Mesothelial cell of epicardium (in vitro differentiated cells): ENCODE measurements at regions not wholly inside any gene's neighbourhood (a gene's known extent, or its start where the extent isn't known, plus 50 kb on each side); places are given as distances from the start of the nearest gene placed in this dataset.

Source experiments
- DNase-seq, 2 experiments: peaks; one replicate each; pipeline ENCODE4 v3.0.0; 2021; ENCODE audit warnings: low spot score in 2 of 2; ENCODE audit not compliant: unreplicated experiment in 2 of 2
- H3K27ac Mint-ChIP-seq: 2 replicates; pipeline ENCODE4 v1.8.0; 2021; ENCODE audit warnings: mixed read lengths
- H3K27me3 Mint-ChIP-seq: 2 replicates; pipeline ENCODE4 v1.8.0; 2021; ENCODE audit warnings: low read depth, mixed read lengths
- H3K36me3 Mint-ChIP-seq: 2 replicates; pipeline ENCODE4 v1.8.0; 2021; ENCODE audit warnings: mixed read lengths
- H3K4me1 Mint-ChIP-seq: 2 replicates; pipeline ENCODE4 v1.8.0; 2021; ENCODE audit warnings: mixed read lengths
- H3K4me3 Mint-ChIP-seq: 2 replicates; pipeline ENCODE4 v1.8.0; 2021; ENCODE audit warnings: mild to moderate bottlenecking, moderate library complexity, mixed read lengths
- H3K9me3 Mint-ChIP-seq: 2 replicates; pipeline ENCODE4 v1.8.0; 2021; ENCODE audit warnings: mixed read lengths
- CTCF ChIP-seq: fragments of 200-600 bp; sonication (generic); IDR thresholded peaks from one replicate; pipeline ENCODE4 v1.5.0; 2021; ENCODE audit warnings: antibody characterized with exemption; ENCODE audit not compliant: unreplicated experiment

- TF ChIP-seq CTCF, result no peak
- Mint-ChIP-seq H3K4me3 (no peak overlapping the region), H3K9me3 (peaks cover 7% of the 10 kb centered on the region), H3K27me3 (no peaks in the 10 kb centered on the region), H3K36me3 (no peaks in the 10 kb centered on the region), H3K27ac (no peak overlapping the region), H3K4me1 (peaks cover 5% of the 10 kb centered on the region)
- DNase-seq, result no peak
Observed at GRCh38 chr12:116495260-116495659, 63.9 kb upstream of the MAP1LC3B2 start.

GRCh38 chr12:116497051-116497591 lies 62.1 kb upstream of the MAP1LC3B2 start:
- Mint-ChIP-seq H3K27ac (no peak overlapping the region), H3K36me3 (no peaks in the 10 kb centered on the region)
- no peak for DNase-seq

GRCh38 chr12:116498471-116498870 lies 60.7 kb upstream of the MAP1LC3B2 start:
- Mint-ChIP-seq H3K27ac (no peak overlapping the region), H3K4me3 (no peak overlapping the region), H3K9me3 (peaks cover 2% of the 10 kb centered on the region), H3K36me3 (no peaks in the 10 kb centered on the region), H3K4me1 (peaks cover 15% of the 10 kb centered on the region), H3K27me3 (no peaks in the 10 kb centered on the region)
- TF ChIP-seq CTCF, result no peak
- no peak for DNase-seq

More at GRCh38 chr12:116497051-116497591, 62.1 kb upstream of the MAP1LC3B2 start:
- Mint-ChIP-seq H3K9me3 (peaks cover 7% of the 10 kb centered on the region), H3K4me1 (peaks cover 9% of the 10 kb centered on the region), H3K27me3 (no peaks in the 10 kb centered on the region), H3K4me3 (no peak overlapping the region)
- no peak for TF ChIP-seq CTCF

DNA sequence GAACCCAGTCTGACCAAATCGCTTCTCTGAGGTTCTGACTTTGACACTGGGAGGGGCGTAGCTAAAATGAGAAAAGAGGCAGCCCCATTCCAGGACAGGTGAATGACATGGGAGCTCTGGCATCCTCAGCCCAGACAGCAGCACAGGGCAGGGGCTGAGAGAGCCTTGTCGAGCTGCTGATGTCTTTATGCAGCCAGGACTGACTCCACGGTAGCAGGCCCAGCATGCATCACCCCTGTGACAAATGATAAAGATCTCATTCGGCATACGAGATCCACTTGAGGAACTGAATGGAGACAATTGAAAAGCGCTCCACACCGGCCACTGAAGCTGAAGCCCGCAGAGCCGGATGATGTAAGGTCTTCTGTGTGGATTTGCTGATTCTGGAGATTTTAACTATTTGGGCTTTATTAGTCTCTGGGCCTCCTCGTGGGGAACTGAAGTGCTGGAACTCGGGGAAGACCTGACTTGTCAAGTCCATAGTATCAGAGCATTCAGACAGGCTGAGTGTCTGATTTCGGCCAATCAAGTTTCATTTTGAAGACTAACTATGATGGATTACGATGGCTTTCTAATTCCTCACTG lies 56.9 kb upstream of the MAP1LC3B2 start:
- no peak overlapping the region for H3K27ac Mint-ChIP-seq
- no peak for TF ChIP-seq CTCF

DNA sequence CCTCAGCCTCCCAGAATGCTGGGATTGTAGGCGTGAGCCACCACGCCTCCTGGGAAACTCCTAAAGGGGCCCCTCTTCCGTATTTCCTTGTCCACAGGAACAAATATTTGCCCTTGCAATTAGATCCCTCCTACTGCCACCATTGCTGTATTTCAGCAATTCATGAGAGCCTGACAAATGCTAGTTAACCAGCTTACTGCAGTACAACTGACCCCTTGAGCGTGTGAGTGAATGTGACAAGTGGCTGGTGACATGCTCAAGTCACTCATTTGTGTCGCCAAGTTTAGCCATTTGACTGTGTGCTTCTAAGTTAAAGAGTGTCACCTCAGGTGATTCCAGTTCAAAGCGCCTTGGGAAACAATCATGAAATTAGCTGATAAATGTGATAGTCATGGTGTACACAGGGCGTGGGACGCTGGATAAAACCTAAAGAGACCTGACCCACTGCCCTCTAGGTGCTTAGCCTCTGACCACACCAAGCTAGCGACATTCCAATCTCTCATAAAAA lies 56.1 kb upstream of the MAP1LC3B2 start:
- Mint-ChIP-seq H3K9me3 (peaks cover 2% of the 10 kb centered on the region), H3K27me3 (peaks cover 7% of the 10 kb centered on the region), H3K36me3 (no peaks in the 10 kb centered on the region), H3K4me1 (peaks cover 27% of the 10 kb centered on the region), H3K4me3 (no peak overlapping the region), H3K27ac (no peak overlapping the region)
- no peak for TF ChIP-seq CTCF
- DNase-seq, result no peak

More for the DNA sequence above, 56.9 kb upstream of the MAP1LC3B2 start:
- Mint-ChIP-seq H3K36me3 (no peaks in the 10 kb centered on the region), H3K9me3 (peaks cover 2% of the 10 kb centered on the region), H3K4me1 (peaks cover 23% of the 10 kb centered on the region), H3K4me3 (no peak overlapping the region), H3K27me3 (peaks cover 4% of the 10 kb centered on the region)
- no peak for DNase-seq
